GM12878 (cell line): ENCODE measurements at regions not wholly inside any gene's neighbourhood (a gene's known extent, or its start where the extent isn't known, plus 50 kb on each side); places are given as distances from the start of the nearest gene placed in this dataset.

Source experiments
- CBFB ChIP-seq: IDR thresholded peaks from 2 replicates; pipeline ENCODE4 v1.6.1; 2016; ENCODE audit warnings: antibody characterized with exemption, low read depth
- EP300 ChIP-seq, 2 experiments: fragments of 150-350 bp in 1 of 2; IDR thresholded peaks; 2 replicates each; pipeline ENCODE4 v1.6.1; 2011 to 2012; ENCODE audit warnings: low read depth in 2 of 2, low read length in 2 of 2, borderline replicate concordance in 1 of 2, improper control_type of control experiment in 1 of 2, inconsistent platforms in 1 of 2; ENCODE audit not compliant: control insufficient read depth in 1 of 2
- EZH2 ChIP-seq: IDR thresholded peaks from 2 replicates; pipeline ENCODE4 v1.6.1; 2012; ENCODE audit warnings: low read depth, mild to moderate bottlenecking, control low read depth, inconsistent platforms, low read length, borderline replicate concordance; ENCODE audit not compliant: control insufficient read depth
- SMC3 ChIP-seq: IDR thresholded peaks from 2 replicates; pipeline ENCODE4 v1.6.1; 2011; ENCODE audit warnings: low read length, improper control_type of control experiment, borderline replicate concordance
- TF ChIP-seq, protein P1 (sequence below): IDR thresholded peaks from 2 replicates; pipeline ENCODE4 v1.6.1; 2012; ENCODE audit warnings: mild to moderate bottlenecking, low read depth, low read length
- TF ChIP-seq, protein P2 (sequence below), 3 experiments: IDR thresholded peaks in 2 of 3; conservative IDR thresholded peaks in 1 of 3; 2 replicates each; pipeline ENCODE4 v1.5.1; 2011; ENCODE audit warnings: low read depth in 3 of 3, low read length in 3 of 3, mild to moderate bottlenecking in 3 of 3, control low read depth in 2 of 3, moderate library complexity in 2 of 3, inconsistent platforms in 1 of 3, mixed read lengths in 1 of 3; ENCODE audit not compliant: control insufficient read depth in 2 of 3, insufficient read depth in 1 of 3; ENCODE audit errors: extremely low read depth in 1 of 3
- TF ChIP-seq, protein P3 (sequence below): fragments of 450-650 bp; IDR thresholded peaks from 2 replicates; pipeline ENCODE4 v1.6.1; 2016; ENCODE audit warnings: mild to moderate bottlenecking, moderate library complexity, borderline replicate concordance
- TF ChIP-seq, protein P4 (sequence below): IDR thresholded peaks from 2 replicates; pipeline ENCODE4 v1.6.1; 2011; ENCODE audit warnings: low read depth, mild to moderate bottlenecking, low read length, moderate library complexity, borderline replicate concordance; ENCODE audit errors: extremely low read depth

DNA sequence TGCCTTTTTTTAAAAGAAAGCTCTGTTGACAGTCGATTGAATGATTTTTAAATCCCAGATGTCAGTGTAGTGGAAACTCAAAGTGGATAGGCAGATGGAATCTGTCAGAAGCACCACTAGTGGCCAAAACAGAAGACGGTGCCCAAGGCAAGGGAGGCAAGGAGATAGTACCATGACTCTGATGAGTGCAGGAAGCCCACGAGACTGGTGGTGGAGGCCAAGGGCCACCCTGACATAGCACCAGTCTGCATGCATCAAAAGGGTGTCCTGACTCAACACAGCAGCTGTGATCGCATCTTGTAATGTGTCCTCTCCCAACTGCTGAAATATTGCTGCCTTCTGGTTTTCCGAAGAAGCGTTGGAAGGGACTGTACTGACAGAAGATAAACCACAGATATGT lies 124.1 kb upstream of the PAPPA2 start:
- TF ChIP-seq, protein P1, sequence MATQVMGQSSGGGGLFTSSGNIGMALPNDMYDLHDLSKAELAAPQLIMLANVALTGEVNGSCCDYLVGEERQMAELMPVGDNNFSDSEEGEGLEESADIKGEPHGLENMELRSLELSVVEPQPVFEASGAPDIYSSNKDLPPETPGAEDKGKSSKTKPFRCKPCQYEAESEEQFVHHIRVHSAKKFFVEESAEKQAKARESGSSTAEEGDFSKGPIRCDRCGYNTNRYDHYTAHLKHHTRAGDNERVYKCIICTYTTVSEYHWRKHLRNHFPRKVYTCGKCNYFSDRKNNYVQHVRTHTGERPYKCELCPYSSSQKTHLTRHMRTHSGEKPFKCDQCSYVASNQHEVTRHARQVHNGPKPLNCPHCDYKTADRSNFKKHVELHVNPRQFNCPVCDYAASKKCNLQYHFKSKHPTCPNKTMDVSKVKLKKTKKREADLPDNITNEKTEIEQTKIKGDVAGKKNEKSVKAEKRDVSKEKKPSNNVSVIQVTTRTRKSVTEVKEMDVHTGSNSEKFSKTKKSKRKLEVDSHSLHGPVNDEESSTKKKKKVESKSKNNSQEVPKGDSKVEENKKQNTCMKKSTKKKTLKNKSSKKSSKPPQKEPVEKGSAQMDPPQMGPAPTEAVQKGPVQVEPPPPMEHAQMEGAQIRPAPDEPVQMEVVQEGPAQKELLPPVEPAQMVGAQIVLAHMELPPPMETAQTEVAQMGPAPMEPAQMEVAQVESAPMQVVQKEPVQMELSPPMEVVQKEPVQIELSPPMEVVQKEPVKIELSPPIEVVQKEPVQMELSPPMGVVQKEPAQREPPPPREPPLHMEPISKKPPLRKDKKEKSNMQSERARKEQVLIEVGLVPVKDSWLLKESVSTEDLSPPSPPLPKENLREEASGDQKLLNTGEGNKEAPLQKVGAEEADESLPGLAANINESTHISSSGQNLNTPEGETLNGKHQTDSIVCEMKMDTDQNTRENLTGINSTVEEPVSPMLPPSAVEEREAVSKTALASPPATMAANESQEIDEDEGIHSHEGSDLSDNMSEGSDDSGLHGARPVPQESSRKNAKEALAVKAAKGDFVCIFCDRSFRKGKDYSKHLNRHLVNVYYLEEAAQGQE, result no peak
- TF ChIP-seq, protein P2, sequence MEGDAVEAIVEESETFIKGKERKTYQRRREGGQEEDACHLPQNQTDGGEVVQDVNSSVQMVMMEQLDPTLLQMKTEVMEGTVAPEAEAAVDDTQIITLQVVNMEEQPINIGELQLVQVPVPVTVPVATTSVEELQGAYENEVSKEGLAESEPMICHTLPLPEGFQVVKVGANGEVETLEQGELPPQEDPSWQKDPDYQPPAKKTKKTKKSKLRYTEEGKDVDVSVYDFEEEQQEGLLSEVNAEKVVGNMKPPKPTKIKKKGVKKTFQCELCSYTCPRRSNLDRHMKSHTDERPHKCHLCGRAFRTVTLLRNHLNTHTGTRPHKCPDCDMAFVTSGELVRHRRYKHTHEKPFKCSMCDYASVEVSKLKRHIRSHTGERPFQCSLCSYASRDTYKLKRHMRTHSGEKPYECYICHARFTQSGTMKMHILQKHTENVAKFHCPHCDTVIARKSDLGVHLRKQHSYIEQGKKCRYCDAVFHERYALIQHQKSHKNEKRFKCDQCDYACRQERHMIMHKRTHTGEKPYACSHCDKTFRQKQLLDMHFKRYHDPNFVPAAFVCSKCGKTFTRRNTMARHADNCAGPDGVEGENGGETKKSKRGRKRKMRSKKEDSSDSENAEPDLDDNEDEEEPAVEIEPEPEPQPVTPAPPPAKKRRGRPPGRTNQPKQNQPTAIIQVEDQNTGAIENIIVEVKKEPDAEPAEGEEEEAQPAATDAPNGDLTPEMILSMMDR (IDR thresholded peaks at IDR 0.05 in 2 of 3, conservative IDR thresholded peaks at IDR 0.05 in 1 of 3; ENCODE audit: control insufficient read depth in 2 of 3, extremely low read depth in 1 of 3, insufficient read depth in 1 of 3, low read depth in 3 of 3, low read length in 3 of 3), result no peak
- TF ChIP-seq CBFB (no peak), SMC3 (no peak), EZH2 (no peak), EP300 (IDR thresholded peaks at IDR 0.05; ENCODE audit: borderline replicate concordance in 1 of 2, control insufficient read depth in 1 of 2, low read depth in 2 of 2, low read length in 2 of 2) (no peak)
- TF ChIP-seq, protein P3, sequence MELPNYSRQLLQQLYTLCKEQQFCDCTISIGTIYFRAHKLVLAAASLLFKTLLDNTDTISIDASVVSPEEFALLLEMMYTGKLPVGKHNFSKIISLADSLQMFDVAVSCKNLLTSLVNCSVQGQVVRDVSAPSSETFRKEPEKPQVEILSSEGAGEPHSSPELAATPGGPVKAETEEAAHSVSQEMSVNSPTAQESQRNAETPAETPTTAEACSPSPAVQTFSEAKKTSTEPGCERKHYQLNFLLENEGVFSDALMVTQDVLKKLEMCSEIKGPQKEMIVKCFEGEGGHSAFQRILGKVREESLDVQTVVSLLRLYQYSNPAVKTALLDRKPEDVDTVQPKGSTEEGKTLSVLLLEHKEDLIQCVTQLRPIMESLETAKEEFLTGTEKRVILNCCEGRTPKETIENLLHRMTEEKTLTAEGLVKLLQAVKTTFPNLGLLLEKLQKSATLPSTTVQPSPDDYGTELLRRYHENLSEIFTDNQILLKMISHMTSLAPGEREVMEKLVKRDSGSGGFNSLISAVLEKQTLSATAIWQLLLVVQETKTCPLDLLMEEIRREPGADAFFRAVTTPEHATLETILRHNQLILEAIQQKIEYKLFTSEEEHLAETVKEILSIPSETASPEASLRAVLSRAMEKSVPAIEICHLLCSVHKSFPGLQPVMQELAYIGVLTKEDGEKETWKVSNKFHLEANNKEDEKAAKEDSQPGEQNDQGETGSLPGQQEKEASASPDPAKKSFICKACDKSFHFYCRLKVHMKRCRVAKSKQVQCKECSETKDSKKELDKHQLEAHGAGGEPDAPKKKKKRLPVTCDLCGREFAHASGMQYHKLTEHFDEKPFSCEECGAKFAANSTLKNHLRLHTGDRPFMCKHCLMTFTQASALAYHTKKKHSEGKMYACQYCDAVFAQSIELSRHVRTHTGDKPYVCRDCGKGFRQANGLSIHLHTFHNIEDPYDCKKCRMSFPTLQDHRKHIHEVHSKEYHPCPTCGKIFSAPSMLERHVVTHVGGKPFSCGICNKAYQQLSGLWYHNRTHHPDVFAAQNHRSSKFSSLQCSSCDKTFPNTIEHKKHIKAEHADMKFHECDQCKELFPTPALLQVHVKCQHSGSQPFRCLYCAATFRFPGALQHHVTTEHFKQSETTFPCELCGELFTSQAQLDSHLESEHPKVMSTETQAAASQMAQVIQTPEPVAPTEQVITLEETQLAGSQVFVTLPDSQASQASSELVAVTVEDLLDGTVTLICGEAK, result no peak
- TF ChIP-seq, protein P4, sequence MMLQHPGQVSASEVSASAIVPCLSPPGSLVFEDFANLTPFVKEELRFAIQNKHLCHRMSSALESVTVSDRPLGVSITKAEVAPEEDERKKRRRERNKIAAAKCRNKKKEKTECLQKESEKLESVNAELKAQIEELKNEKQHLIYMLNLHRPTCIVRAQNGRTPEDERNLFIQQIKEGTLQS, result no peak
